ENCODE measurements at regions not wholly inside any gene's neighbourhood (a gene's known extent, or its start where the extent isn't known, plus 50 kb on each side); places are given as distances from the start of the nearest gene placed in this dataset.

DNA sequence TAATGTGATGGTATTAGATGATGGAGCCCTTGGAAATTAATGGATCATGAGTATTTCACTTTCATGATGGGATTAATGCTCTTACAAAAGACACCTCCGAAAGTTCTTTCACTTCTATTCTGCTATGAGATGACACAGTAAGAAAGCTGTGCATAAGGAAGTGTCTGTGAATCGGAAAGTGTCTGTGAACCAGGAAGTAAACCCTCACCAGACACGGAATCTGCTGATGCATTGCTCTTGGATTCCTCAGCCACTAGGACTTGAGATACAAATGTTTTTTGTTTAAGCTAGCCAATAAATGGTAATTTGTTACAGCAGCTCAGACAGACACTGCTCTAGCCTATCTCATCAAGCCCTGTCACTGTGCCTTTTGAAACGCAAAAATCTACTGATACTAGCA, 440.4 kb upstream of the PRR20A start:
- intact Hi-C loops (cut with micrococcal nuclease; ENCODE audit: unreplicated experiment), result no loop called here
- Histone ChIP-seq H3K9me3 (ENCODE audit: low read depth, low read length, poor library complexity, severe bottlenecking) (no peaks in the 10 kb centered on the region), H3K4me1 (ENCODE audit: insufficient read depth, low read length, poor library complexity, severe bottlenecking) (peaks cover 7% of the 10 kb centered on the region), H3K27ac (ENCODE audit: low read depth, low read length, poor library complexity, severe bottlenecking) (no peak overlapping the region), H3K4me3 (ENCODE audit: low read depth, low read length, poor library complexity, severe bottlenecking) (no peak overlapping the region), H3K36me3 (ENCODE audit: insufficient read depth, low read length, poor library complexity, severe bottlenecking) (no peaks in the 10 kb centered on the region), H3K27me3 (replicated peaks; ENCODE audit: insufficient read depth, low read depth, low read length, poor library complexity) (no peaks in the 10 kb centered on the region)
- TF ChIP-seq EZH2 (IDR thresholded peaks at IDR 0.05; ENCODE audit: borderline replicate concordance, low read depth, low read length, poor library complexity, severe bottlenecking) (no peak), CTCF (conservative IDR thresholded peaks at IDR 0.05; ENCODE audit: low read depth, low read length) (no peak)
- CTCF ChIA-PET, result no interaction called here
- BruUV-seq (replicated peaks), result no TSS peak
- POLR2A ChIA-PET (ENCODE audit: low non-redundant PET), result no interaction called here
- DNase-seq (ENCODE audit: low spot score), result peak; percentile 2

GRCh38 chr13:56706485-56706884, 434.2 kb upstream of the PRR20A start:
- Histone ChIP-seq H3K27me3 (replicated peaks; ENCODE audit: insufficient read depth, low read depth, low read length, poor library complexity) (no peaks in the 10 kb centered on the region), H3K27ac (ENCODE audit: low read depth, low read length, poor library complexity, severe bottlenecking) (no peak overlapping the region), H3K4me3 (ENCODE audit: low read depth, low read length, poor library complexity, severe bottlenecking) (no peak overlapping the region), H3K4me1 (ENCODE audit: insufficient read depth, low read length, poor library complexity, severe bottlenecking) (peaks cover 7% of the 10 kb centered on the region), H3K9me3 (ENCODE audit: low read depth, low read length, poor library complexity, severe bottlenecking) (no peaks in the 10 kb centered on the region), H3K36me3 (ENCODE audit: insufficient read depth, low read length, poor library complexity, severe bottlenecking) (no peaks in the 10 kb centered on the region)
- ChIA-PET POLR2A (ENCODE audit: low non-redundant PET) (no interaction called here), CTCF (no interaction called here)
- no TSS peak for BruUV-seq (replicated peaks)
- TF ChIP-seq EZH2 (IDR thresholded peaks at IDR 0.05; ENCODE audit: borderline replicate concordance, low read depth, low read length, poor library complexity, severe bottlenecking), result no peak
- TF ChIP-seq CTCF (conservative IDR thresholded peaks at IDR 0.05; ENCODE audit: low read depth, low read length), result no peak
- intact Hi-C loops (cut with micrococcal nuclease; ENCODE audit: unreplicated experiment), result no loop called here
- DNase-seq (ENCODE audit: low spot score), result no peak

- intact Hi-C loops (cut with micrococcal nuclease; ENCODE audit: unreplicated experiment), result no loop called here
- BruUV-seq (replicated peaks), result no TSS peak
- POLR2A ChIA-PET (ENCODE audit: low non-redundant PET), result no interaction called here
- no peaks in the 10 kb centered on the region for H3K36me3 ChIP-seq (ENCODE audit: insufficient read depth, low read length, poor library complexity, severe bottlenecking)
- no peak overlapping the region for H3K27ac ChIP-seq (ENCODE audit: low read depth, low read length, poor library complexity, severe bottlenecking)
- CTCF ChIA-PET, result no interaction called here
- no peaks in the 10 kb centered on the region for H3K4me1 ChIP-seq (ENCODE audit: insufficient read depth, low read length, poor library complexity, severe bottlenecking)
- no peak for TF ChIP-seq CTCF (conservative IDR thresholded peaks at IDR 0.05; ENCODE audit: low read depth, low read length)
- TF ChIP-seq EZH2 (IDR thresholded peaks at IDR 0.05; ENCODE audit: borderline replicate concordance, low read depth, low read length, poor library complexity, severe bottlenecking), result no peak
- no peaks in the 10 kb centered on the region for H3K27me3 ChIP-seq (replicated peaks; ENCODE audit: insufficient read depth, low read depth, low read length, poor library complexity)
- no peaks in the 10 kb centered on the region for H3K9me3 ChIP-seq (ENCODE audit: low read depth, low read length, poor library complexity, severe bottlenecking)
- DNase-seq (ENCODE audit: low spot score), result no peak
- no peak overlapping the region for H3K4me3 ChIP-seq (ENCODE audit: low read depth, low read length, poor library complexity, severe bottlenecking)
Observed at GRCh38 chr13:56713656-56714055, 427.1 kb upstream of the PRR20A start.
